ENCODE measurements at regions not wholly inside any gene's neighbourhood (a gene's known extent, or its start where the extent isn't known, plus 50 kb on each side); places are given as distances from the start of the nearest gene placed in this dataset.

- no peak for DNase-seq
- intact Hi-C loops (cut with DNase I; ENCODE audit: low total_unique reads), result no loop called here
- no peaks in the 10 kb centered on the region for H3K27me3 ChIP-seq (replicated peaks in 1 of 7)
- peaks cover 0 to 6% (median 0%) of the 10 kb centered on the region in 6 donors for H3K4me1 ChIP-seq
- H3K4me3 ChIP-seq, result no peak overlapping the region
- H3K27ac ChIP-seq, result no peak overlapping the region
- 58 to 78% (median 64%) methylated on average over 2 of the region's 2 CpGs for WGBS, 5 donors
- no peaks in the 10 kb centered on the region for H3K36me3 ChIP-seq
- no peaks in the 10 kb centered on the region for H3K9me3 ChIP-seq
- TF ChIP-seq POLR2A (IDR thresholded peaks at IDR 0.05) (no peak), POLR2AphosphoS5 (IDR thresholded peaks at IDR 0.05) (no peak)
- TF ChIP-seq, protein P1, sequence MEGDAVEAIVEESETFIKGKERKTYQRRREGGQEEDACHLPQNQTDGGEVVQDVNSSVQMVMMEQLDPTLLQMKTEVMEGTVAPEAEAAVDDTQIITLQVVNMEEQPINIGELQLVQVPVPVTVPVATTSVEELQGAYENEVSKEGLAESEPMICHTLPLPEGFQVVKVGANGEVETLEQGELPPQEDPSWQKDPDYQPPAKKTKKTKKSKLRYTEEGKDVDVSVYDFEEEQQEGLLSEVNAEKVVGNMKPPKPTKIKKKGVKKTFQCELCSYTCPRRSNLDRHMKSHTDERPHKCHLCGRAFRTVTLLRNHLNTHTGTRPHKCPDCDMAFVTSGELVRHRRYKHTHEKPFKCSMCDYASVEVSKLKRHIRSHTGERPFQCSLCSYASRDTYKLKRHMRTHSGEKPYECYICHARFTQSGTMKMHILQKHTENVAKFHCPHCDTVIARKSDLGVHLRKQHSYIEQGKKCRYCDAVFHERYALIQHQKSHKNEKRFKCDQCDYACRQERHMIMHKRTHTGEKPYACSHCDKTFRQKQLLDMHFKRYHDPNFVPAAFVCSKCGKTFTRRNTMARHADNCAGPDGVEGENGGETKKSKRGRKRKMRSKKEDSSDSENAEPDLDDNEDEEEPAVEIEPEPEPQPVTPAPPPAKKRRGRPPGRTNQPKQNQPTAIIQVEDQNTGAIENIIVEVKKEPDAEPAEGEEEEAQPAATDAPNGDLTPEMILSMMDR (IDR thresholded peaks at IDR 0.05 in 8 of 11, conservative IDR thresholded peaks at IDR 0.05 in 3 of 11), result no peak
Observed at GRCh38 chr5:147963436-147963835, 57.1 kb upstream of the C5orf46 start.

DNA sequence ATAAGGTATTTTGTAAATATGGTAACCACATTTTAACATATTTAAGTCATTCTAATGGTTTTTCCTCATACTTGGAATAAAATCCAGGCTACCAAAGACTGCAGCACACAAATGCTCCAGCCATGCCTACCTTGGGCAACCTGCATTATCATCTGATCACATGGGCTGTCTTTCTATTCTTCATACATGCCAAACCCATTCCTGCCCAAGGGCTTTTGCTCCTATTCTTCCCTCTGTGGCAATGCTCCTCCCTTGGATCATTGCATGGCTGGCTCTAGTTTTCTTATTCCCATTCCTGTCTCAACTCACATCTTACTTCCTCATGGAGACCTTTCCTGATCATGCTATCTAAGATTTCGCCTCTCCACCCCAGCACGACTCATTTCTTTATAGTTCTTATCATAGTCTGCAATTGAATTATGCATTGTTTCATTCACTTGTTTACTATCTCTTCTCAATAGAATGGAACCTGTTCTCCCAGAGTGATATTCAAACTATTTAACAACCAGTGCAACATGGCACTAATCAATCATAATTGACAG lies 54.9 kb upstream of the C5orf46 start:
- H3K4me1 ChIP-seq, result peaks cover 0 to 6% (median 0%) of the 10 kb centered on the region in 6 donors
- DNase-seq, result no peak
- no peak overlapping the region for H3K4me3 ChIP-seq
- H3K27ac ChIP-seq, result no peak overlapping the region
- TF ChIP-seq, protein P1 (IDR thresholded peaks at IDR 0.05 in 8 of 11, conservative IDR thresholded peaks at IDR 0.05 in 3 of 11), result no peak
- no peak for TF ChIP-seq POLR2AphosphoS5 (IDR thresholded peaks at IDR 0.05)
- H3K9me3 ChIP-seq, result no peaks in the 10 kb centered on the region
- no peaks in the 10 kb centered on the region for H3K27me3 ChIP-seq (replicated peaks in 1 of 7)
- 89 to 95% (median 91%) methylated on average over 2 of the region's 2 CpGs for WGBS, 5 donors
- H3K36me3 ChIP-seq, result no peaks in the 10 kb centered on the region
- intact Hi-C loops (cut with DNase I; ENCODE audit: low total_unique reads), result no loop called here

DNA sequence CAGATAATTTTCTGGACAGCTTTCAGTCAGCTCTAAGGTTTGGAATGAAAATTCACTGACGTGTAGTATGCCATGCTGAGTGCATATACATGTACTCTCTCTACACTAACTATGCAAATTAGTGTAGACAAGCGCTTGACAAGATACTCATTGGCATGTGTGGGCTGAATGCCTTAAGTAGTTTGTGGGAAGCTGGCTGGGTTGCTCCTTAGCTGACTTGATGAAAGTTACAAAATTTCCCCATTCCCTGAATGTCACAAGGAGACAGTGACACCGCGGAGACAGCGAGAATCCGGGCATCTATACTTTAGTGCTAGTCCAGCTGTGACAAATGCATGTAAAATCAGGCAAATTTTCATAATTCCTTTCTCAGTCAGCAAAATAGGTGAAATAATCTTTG lies 51.6 kb upstream of the C5orf46 start:
- Histone ChIP-seq H3K27me3 (replicated peaks in 1 of 7) (no peaks in the 10 kb centered on the region), H3K4me3 (no peak overlapping the region), H3K27ac (no peak overlapping the region), H3K9me3 (no peaks in the 10 kb centered on the region), H3K36me3 (no peaks in the 10 kb centered on the region), H3K4me1 (no peaks in the 10 kb centered on the region)
- TF ChIP-seq POLR2AphosphoS5 (IDR thresholded peaks at IDR 0.05) (no peak), POLR2A (IDR thresholded peaks at IDR 0.05) (no peak)
- no peak for DNase-seq
- WGBS, 5 donors, result 88 to 97% (median 90%) methylated on average over 6 of the region's 6 CpGs
- intact Hi-C loops (cut with DNase I; ENCODE audit: low total_unique reads), result loop anchor here (10.0 kb wide), 1 partner anchor 147 kb away; no protein-coding TSS in a partner anchor

- no peak for DNase-seq
- no peaks in the 10 kb centered on the region for H3K27me3 ChIP-seq (replicated peaks in 1 of 7)
- no peak for TF ChIP-seq POLR2AphosphoS5 (IDR thresholded peaks at IDR 0.05)
- TF ChIP-seq POLR2A (IDR thresholded peaks at IDR 0.05), result no peak
- TF ChIP-seq, protein P1 (IDR thresholded peaks at IDR 0.05 in 8 of 11, conservative IDR thresholded peaks at IDR 0.05 in 3 of 11), result no peak
- no peaks in the 10 kb centered on the region for H3K4me1 ChIP-seq
- no peaks in the 10 kb centered on the region for H3K36me3 ChIP-seq
- WGBS, 5 donors, result 58 to 73% (median 64%) methylated on average over 2 of the region's 2 CpGs
- H3K9me3 ChIP-seq, result no peaks in the 10 kb centered on the region
- H3K27ac ChIP-seq, result no peak overlapping the region
- intact Hi-C loops (cut with DNase I; ENCODE audit: low total_unique reads), result loop anchor here (10.0 kb wide), 1 partner anchor 148 kb away; no protein-coding TSS in a partner anchor
- no peak overlapping the region for H3K4me3 ChIP-seq
Observed at GRCh38 chr5:147956842-147957223, 50.5 kb upstream of the C5orf46 start.
